Right lobe of liver (tissue), 6 donors: ENCODE measurements at regions not wholly inside any gene's neighbourhood (a gene's known extent, or its start where the extent isn't known, plus 50 kb on each side); places are given as distances from the start of the nearest gene placed in this dataset.

ENCODE experiments used
- ATAC-seq, 4 donors: fragments of 200-7000 bp; cut with Tn5 transposase; one replicate each; pipeline ENCODE4 v1.9.1; 2020; ENCODE audit warnings: mild to moderate bottlenecking in 4 of 4, moderate library complexity in 4 of 4
- DNase-seq, 3 donors: peaks; one replicate each; pipeline ENCODE4 v3.0.0-alpha.2; 2020
- H3K27ac ChIP-seq, 3 donors: fragments of 200-600 bp; one replicate each; pipeline ENCODE4 v1.8.0; 2022
- H3K27me3 ChIP-seq, 2 donors: fragments of 200-600 bp; one replicate each; pipeline ENCODE4 v1.8.0; 2022
- H3K36me3 ChIP-seq, 4 donors: fragments of 200-600 bp; sonication (generic) in 1 of 4; one replicate each; pipeline versions ENCODE4 v1.5.1 to v1.8.0; 2017 to 2022; ENCODE audit warnings: control low read depth in 1 of 4
- H3K4me1 ChIP-seq, 4 donors: fragments of 200-600 bp; sonication (generic) in 1 of 4; one replicate each; pipeline versions ENCODE4 v1.5.1 to v1.8.0; 2017 to 2022; ENCODE audit warnings: control low read depth in 1 of 4
- H3K4me3 ChIP-seq, 3 donors: fragments of 200-600 bp; one replicate each; pipeline ENCODE4 v1.8.0; 2022
- H3K9me3 ChIP-seq, 4 donors: fragments of 200-600 bp; sonication (generic) in 1 of 4; one replicate each; pipeline versions ENCODE4 v1.5.1 to v1.8.0; 2017 to 2022; ENCODE audit warnings: control low read depth in 1 of 4
- POLR2A ChIP-seq: fragments of 450-650 bp; IDR thresholded peaks from one replicate; pipeline ENCODE4 v1.6.1; 2017; ENCODE audit warnings: antibody characterized with exemption, mild to moderate bottlenecking
- WGBS: methylation state at CpG from one replicate; pipeline ENCODE4 v1.1.6; 2018; ENCODE audit warnings: low coverage, low lambda C conversion rate; ENCODE audit not compliant: insufficient coverage; ENCODE audit errors: missing lambda C conversion rate; 5-methylcytosine and 5-hydroxymethylcytosine counted together
- intact Hi-C, 2 donors: fragments of 100-400 bp; cut with DNase I; formaldehyde crosslinking; loops; one replicate each; pipeline versions ENCODE4 v1.11.2 to v1.14.1; 2022
- TF ChIP-seq, protein P1 (sequence below), 4 donors: fragments of 200-600 bp in 3 of 4; fragments of 450-650 bp in 1 of 4; IDR thresholded peaks; one replicate each; pipeline versions ENCODE4 v1.5.1 to v1.8.0; 2016 to 2022; ENCODE audit warnings: antibody characterized with exemption in 4 of 4, mild to moderate bottlenecking in 2 of 4
- donor health status: DM: no; HTN: yes; CAD: no.
- donor health status: DM: no; HTN: no; CAD: no.
- donor health status: DM: no; HTN: no; CAD: no.
- donor health status: DM: no; HTN: yes; CAD: no.
- donor health status: DM: no; HTN: yes; CAD: no.

DNA sequence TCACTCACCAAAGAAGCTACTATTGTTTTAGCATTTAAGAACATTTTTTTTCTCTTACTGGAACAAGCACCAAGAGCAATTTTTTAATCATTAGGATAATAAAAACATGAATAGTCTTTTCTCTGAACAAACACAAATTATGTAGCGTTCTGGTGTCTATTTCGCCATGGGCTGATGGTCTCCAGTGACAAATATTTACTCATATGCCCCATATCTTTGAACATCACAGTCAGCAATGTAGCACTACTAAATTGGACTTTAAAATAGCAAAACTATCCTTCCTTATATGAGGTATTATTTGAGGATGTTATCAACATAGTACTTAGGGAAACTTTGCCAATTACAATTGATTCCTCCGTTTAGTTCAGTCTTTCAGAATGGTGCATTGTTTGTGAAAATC lies 1326.0 kb upstream of the ZEB2 start:
- no peaks in the 10 kb centered on the region for H3K36me3 ChIP-seq
- no peak for TF ChIP-seq POLR2A
- TF ChIP-seq, protein P1, sequence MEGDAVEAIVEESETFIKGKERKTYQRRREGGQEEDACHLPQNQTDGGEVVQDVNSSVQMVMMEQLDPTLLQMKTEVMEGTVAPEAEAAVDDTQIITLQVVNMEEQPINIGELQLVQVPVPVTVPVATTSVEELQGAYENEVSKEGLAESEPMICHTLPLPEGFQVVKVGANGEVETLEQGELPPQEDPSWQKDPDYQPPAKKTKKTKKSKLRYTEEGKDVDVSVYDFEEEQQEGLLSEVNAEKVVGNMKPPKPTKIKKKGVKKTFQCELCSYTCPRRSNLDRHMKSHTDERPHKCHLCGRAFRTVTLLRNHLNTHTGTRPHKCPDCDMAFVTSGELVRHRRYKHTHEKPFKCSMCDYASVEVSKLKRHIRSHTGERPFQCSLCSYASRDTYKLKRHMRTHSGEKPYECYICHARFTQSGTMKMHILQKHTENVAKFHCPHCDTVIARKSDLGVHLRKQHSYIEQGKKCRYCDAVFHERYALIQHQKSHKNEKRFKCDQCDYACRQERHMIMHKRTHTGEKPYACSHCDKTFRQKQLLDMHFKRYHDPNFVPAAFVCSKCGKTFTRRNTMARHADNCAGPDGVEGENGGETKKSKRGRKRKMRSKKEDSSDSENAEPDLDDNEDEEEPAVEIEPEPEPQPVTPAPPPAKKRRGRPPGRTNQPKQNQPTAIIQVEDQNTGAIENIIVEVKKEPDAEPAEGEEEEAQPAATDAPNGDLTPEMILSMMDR (IDR thresholded peaks at IDR 0.05), result no peak
- WGBS, result 36% methylated on average over 3 of the region's 3 CpGs
- H3K9me3 ChIP-seq, result no peaks in the 10 kb centered on the region
- ATAC-seq (no peak), DNase-seq (no peak)
- no peaks in the 10 kb centered on the region for H3K27me3 ChIP-seq
- intact Hi-C loops, result no loop called here
- H3K4me3 ChIP-seq, result no peak overlapping the region
- H3K4me1 ChIP-seq, result no peaks in the 10 kb centered on the region
- H3K27ac ChIP-seq, result no peak overlapping the region

DNA sequence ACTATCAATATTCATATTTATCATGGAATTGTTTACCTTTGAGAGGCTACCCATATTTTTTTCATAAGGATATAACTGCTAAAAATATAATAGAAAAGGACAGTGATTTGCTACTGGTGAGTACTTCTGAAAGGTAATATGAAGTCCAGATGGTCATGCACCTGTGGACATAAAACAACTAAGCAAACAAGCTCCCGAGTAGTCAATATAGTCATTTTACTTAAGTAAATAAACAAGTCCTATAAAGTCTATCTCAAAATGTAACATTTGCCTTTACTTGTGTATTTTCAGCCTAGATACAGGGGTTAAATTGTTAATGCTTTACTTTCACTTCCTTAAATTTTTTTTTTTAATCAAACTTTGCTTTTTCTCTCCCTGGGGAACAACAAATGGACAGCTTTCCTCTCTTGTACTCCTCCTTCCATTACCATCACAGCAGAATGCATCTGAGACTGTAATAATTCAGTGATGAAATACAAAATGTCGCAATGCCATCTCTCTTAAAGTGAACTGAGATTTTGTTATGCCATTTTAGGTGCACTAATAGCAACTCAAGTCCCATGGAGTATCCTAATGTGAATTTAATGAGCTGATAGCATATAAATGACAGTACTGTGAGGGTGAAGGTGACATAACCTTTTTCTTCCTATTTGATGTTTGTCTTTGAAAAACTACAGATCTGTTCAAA lies 1325.4 kb upstream of the ZEB2 start:
- no peaks in the 10 kb centered on the region for H3K27me3 ChIP-seq
- intact Hi-C loops, result no loop called here
- DNase-seq (no peak), ATAC-seq (peak in 2 of 4 donors; percentile 22 to 30)
- H3K27ac ChIP-seq, result no peak overlapping the region
- no peaks in the 10 kb centered on the region for H3K9me3 ChIP-seq
- no peak overlapping the region for H3K4me3 ChIP-seq
- H3K4me1 ChIP-seq, result no peaks in the 10 kb centered on the region
- WGBS, result 44% methylated on average over 2 of the region's 2 CpGs
- TF ChIP-seq, protein P1 (IDR thresholded peaks at IDR 0.05), result no peak
- TF ChIP-seq POLR2A, result no peak
- no peaks in the 10 kb centered on the region for H3K36me3 ChIP-seq

DNA sequence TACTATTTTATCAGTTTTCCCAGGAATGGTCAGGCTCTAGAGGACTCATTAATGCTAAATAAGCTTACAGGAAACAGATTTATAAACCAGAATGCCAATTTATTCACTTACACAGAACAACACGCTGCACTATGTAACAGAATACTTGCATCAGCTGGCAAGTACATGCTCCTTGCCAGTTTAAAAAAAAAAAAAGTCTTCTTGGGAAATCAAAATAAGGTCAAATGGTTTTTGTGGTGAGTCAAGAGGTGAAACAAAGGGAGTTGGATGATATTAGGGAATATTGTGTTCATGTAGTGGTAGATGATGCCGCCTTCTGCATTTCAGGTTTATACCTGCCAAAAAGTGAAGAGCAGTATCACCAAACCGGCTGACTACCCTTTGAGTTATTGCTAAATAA lies 1322.1 kb upstream of the ZEB2 start:
- H3K27ac ChIP-seq, result no peak overlapping the region
- intact Hi-C loops, result no loop called here
- no peaks in the 10 kb centered on the region for H3K4me1 ChIP-seq
- no peaks in the 10 kb centered on the region for H3K36me3 ChIP-seq
- no peaks in the 10 kb centered on the region for H3K27me3 ChIP-seq
- H3K9me3 ChIP-seq, result no peaks in the 10 kb centered on the region
- no peak overlapping the region for H3K4me3 ChIP-seq
- no peak for ATAC-seq
- DNase-seq, result no peak
- TF ChIP-seq, protein P1 (IDR thresholded peaks at IDR 0.05), result no peak
- TF ChIP-seq POLR2A, result no peak
- WGBS, result 76% methylated on average over 3 of the region's 3 CpGs

DNA sequence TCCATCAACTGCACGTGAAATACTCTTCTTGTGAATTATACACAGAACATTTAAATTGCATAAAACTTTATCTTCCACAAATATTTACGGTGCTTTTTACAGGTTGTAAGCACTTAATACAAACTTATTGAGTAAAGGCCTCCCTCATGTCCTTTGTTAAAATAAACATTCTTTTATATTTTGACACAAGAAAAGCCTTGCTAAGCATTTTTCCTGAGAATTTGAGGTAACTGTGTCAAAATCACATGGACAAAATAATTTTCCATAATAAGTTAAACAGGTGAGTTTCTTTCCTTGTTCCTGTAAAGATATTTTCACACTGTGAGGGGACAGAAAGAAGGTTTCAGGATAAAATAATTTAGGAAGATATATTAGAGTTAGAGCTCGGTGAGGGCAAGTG lies 1317.1 kb upstream of the ZEB2 start:
- DNase-seq, result no peak
- TF ChIP-seq, protein P1 (IDR thresholded peaks at IDR 0.05), result no peak
- no peak for TF ChIP-seq POLR2A

More for the DNA sequence above, 1317.1 kb upstream of the ZEB2 start:
- Histone ChIP-seq H3K27ac (no peak overlapping the region), H3K4me1 (no peaks in the 10 kb centered on the region), H3K36me3 (no peaks in the 10 kb centered on the region), H3K9me3 (no peaks in the 10 kb centered on the region), H3K4me3 (no peak overlapping the region), H3K27me3 (no peaks in the 10 kb centered on the region)
- no peak for ATAC-seq
- WGBS, result 38% methylated on average over 3 of the region's 3 CpGs
- intact Hi-C loops, result no loop called here
